Liver (tissue), 8 donors: ENCODE measurements at regions not wholly inside any gene's neighbourhood (a gene's known extent, or its start where the extent isn't known, plus 50 kb on each side); places are given as distances from the start of the nearest gene placed in this dataset.

ENCODE experiments used
- DNase-seq: peaks from one replicate; pipeline ENCODE4 v3.0.0-alpha.2; 2017; ENCODE audit warnings: low spot score
- H3K27ac ChIP-seq, 2 donors: one replicate each; pipeline ENCODE4 v1.7.0; 2013; ENCODE audit warnings: inconsistent platforms in 2 of 2, low read length in 2 of 2, control low read depth in 1 of 2, low read depth in 1 of 2, mild to moderate bottlenecking in 1 of 2
- H3K27me3 ChIP-seq, 4 donors: one replicate each; pipeline versions ENCODE4 v1.6.1 to v1.7.0; 2013; ENCODE audit warnings: low read length in 3 of 4, inconsistent platforms in 1 of 4, mild to moderate bottlenecking in 1 of 4, moderate library complexity in 1 of 4; ENCODE audit not compliant: control insufficient read depth in 4 of 4, insufficient read depth in 4 of 4
- H3K36me3 ChIP-seq, 4 donors: one replicate each; pipeline versions ENCODE4 v1.6.1 to v1.7.0; 2013; ENCODE audit warnings: low read length in 3 of 4, mild to moderate bottlenecking in 3 of 4, low read depth in 1 of 4, moderate library complexity in 1 of 4; ENCODE audit not compliant: control insufficient read depth in 4 of 4, insufficient read depth in 3 of 4
- H3K4me1 ChIP-seq, 4 donors: one replicate each; pipeline versions ENCODE4 v1.6.1 to v1.7.0; 2013; ENCODE audit warnings: low read length in 3 of 4, mild to moderate bottlenecking in 3 of 4, moderate library complexity in 1 of 4; ENCODE audit not compliant: control insufficient read depth in 4 of 4, insufficient read depth in 4 of 4
- H3K4me3 ChIP-seq, 3 donors: one replicate each; pipeline versions ENCODE4 v1.6.1 to v1.7.0; 2013; ENCODE audit warnings: low read length in 3 of 3, control low read depth in 1 of 3, low read depth in 1 of 3, mild to moderate bottlenecking in 1 of 3
- H3K9ac ChIP-seq, 2 donors: one replicate each; pipeline ENCODE4 v1.7.0; 2013; ENCODE audit warnings: low read length in 2 of 2, mild to moderate bottlenecking in 2 of 2, moderate library complexity in 2 of 2, control low read depth in 1 of 2, low read depth in 1 of 2
- H3K9me3 ChIP-seq, 4 donors: one replicate each; pipeline versions ENCODE4 v1.6.1 to v1.7.0; 2013; ENCODE audit warnings: low read length in 3 of 4; ENCODE audit not compliant: control insufficient read depth in 4 of 4
- EGR1 ChIP-seq, 2 donors: IDR thresholded peaks; 2 replicates each; pipeline ENCODE4 v1.6.1; 2016 to 2018; ENCODE audit warnings: antibody characterized with exemption in 2 of 2, low read depth in 2 of 2
- FOXA1 ChIP-seq: IDR thresholded peaks from 2 replicates; pipeline ENCODE4 v1.6.1; 2016; ENCODE audit warnings: antibody characterized with exemption
- FOXA2 ChIP-seq: IDR thresholded peaks from 2 replicates; pipeline ENCODE4 v1.6.1; 2016; ENCODE audit warnings: antibody characterized with exemption
- GABPA ChIP-seq, 2 donors: IDR thresholded peaks in 1 of 2; conservative IDR thresholded peaks in 1 of 2; 2 replicates each; pipeline ENCODE4 v1.6.1; 2016; ENCODE audit warnings: antibody characterized with exemption in 2 of 2, mild to moderate bottlenecking in 1 of 2, moderate library complexity in 1 of 2
- HNF4A ChIP-seq, 2 donors: conservative IDR thresholded peaks; 2 replicates each; pipeline ENCODE4 v1.6.1; 2016; ENCODE audit warnings: antibody characterized with exemption in 2 of 2, mild to moderate bottlenecking in 2 of 2
- HNF4G ChIP-seq: IDR thresholded peaks from 2 replicates; pipeline ENCODE4 v1.6.1; 2016; ENCODE audit warnings: antibody characterized with exemption
- JUND ChIP-seq, 2 donors: IDR thresholded peaks; 2 replicates each; pipeline ENCODE4 v1.6.1; 2016; ENCODE audit warnings: antibody characterized with exemption in 2 of 2
- NR2F2 ChIP-seq: IDR thresholded peaks from 2 replicates; pipeline ENCODE4 v1.6.1; 2016; ENCODE audit warnings: antibody characterized with exemption
- RXRA ChIP-seq, 2 donors: IDR thresholded peaks; 2 replicates each; pipeline ENCODE4 v1.6.1; 2017 to 2018; ENCODE audit warnings: antibody characterized with exemption in 2 of 2, mild to moderate bottlenecking in 1 of 2
- SP1 ChIP-seq: IDR thresholded peaks from 2 replicates; pipeline ENCODE4 v1.6.1; 2018; ENCODE audit warnings: antibody characterized with exemption, mild to moderate bottlenecking
- TAF1 ChIP-seq: conservative IDR thresholded peaks from 2 replicates; pipeline ENCODE4 v1.6.1; 2016; ENCODE audit warnings: antibody characterized with exemption, mild to moderate bottlenecking
- WGBS: extraction: QIAGEN DNeasy Blood & Tissue Kit; methylation state at CpG from one replicate; pipeline ENCODE4 v1.1.7; 2013; 5-methylcytosine and 5-hydroxymethylcytosine counted together
- TF ChIP-seq, protein P1 (sequence below): IDR thresholded peaks from 2 replicates; pipeline ENCODE4 v1.6.1; 2016; ENCODE audit warnings: antibody characterized with exemption
- TF ChIP-seq, protein P2 (sequence below): fragments of 150-350 bp; IDR thresholded peaks from 2 replicates; pipeline ENCODE4 v1.5.1; 2017; ENCODE audit warnings: improper control_type of control experiment, low read depth, low read length; ENCODE audit not compliant: missing input control
- TF ChIP-seq, protein P3 (sequence below): IDR thresholded peaks from 2 replicates; pipeline ENCODE4 v1.6.1; 2016; ENCODE audit warnings: antibody characterized with exemption, mild to moderate bottlenecking
- TF ChIP-seq, protein P4 (sequence below): IDR thresholded peaks from 2 replicates; pipeline ENCODE4 v1.6.1; 2016; ENCODE audit warnings: antibody characterized with exemption
- TF ChIP-seq, protein P5 (sequence below): IDR thresholded peaks from 2 replicates; pipeline ENCODE4 v1.6.1; 2016; ENCODE audit warnings: antibody characterized with exemption
- donor health status: healthy.
- donor health status: healthy.
- donor health status: healthy.
- donor health status: healthy.
- donor health status: healthy.

DNA sequence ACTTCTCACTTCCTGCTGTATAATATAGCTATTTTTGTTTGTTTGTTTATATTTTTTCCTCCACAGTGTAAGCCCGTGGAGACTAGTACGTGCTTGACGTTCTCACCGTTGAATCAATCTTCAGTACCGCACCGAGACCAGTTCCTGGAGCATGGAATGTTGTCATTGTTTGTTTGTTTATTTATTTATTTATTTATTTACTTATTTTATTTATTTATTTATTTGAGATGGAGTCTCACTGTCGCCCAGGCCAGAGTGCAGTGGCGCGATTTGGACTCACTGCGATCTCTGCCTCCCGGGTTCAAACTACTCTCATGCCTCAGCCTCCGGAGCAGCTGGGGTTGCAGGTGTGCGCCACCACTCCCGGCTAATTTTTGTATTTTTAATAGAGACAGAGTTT, 506.6 kb upstream of the TMEM132C start (continued):
- TF ChIP-seq, protein P1, sequence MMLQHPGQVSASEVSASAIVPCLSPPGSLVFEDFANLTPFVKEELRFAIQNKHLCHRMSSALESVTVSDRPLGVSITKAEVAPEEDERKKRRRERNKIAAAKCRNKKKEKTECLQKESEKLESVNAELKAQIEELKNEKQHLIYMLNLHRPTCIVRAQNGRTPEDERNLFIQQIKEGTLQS = no peak

DNA sequence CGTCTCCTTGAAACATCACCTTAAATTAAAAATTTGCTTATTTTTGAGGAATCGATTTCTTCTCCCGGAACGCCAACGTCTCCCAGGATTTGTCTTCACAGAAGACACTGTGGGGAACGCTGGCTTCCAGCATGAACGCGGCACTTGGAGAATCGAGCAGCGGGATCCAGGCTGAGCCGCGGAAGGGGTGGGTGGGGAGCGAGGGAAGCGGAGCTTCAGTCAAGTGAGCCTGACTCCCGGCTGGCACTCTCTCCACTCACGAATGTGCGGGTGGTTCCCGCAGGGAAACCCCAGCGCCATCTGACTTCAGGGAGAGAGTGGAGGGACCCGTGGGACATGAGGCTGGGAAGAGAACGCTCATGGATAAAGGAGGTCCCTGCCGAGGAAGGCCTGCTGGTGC, 506.0 kb upstream of the TMEM132C start:
- TF ChIP-seq FOXA2 (no peak), GABPA (IDR thresholded peaks at IDR 0.05 in 1 of 2, conservative IDR thresholded peaks at IDR 0.05 in 1 of 2) (no peak), HNF4G (no peak), RXRA (IDR thresholded peaks at IDR 0.05) (no peak), EGR1 (IDR thresholded peaks at IDR 0.05; ENCODE audit: low read depth in 2 of 2) (no peak), NR2F2 (no peak)
- TF ChIP-seq, protein P1 = no peak
- peaks cover 0 to 7% (median 5%) of the 10 kb centered on the region in 4 donors for H3K9me3 ChIP-seq
- no peaks in the 10 kb centered on the region for H3K27me3 ChIP-seq
- H3K36me3 ChIP-seq = no peaks in the 10 kb centered on the region
- no peak overlapping the region for H3K9ac ChIP-seq
- 93% methylated on average over 22 of the region's 22 CpGs for WGBS
- H3K4me3 ChIP-seq = no peak overlapping the region
- no peak for DNase-seq
- no peak overlapping the region for H3K27ac ChIP-seq
- no peaks in the 10 kb centered on the region for H3K4me1 ChIP-seq

DNA sequence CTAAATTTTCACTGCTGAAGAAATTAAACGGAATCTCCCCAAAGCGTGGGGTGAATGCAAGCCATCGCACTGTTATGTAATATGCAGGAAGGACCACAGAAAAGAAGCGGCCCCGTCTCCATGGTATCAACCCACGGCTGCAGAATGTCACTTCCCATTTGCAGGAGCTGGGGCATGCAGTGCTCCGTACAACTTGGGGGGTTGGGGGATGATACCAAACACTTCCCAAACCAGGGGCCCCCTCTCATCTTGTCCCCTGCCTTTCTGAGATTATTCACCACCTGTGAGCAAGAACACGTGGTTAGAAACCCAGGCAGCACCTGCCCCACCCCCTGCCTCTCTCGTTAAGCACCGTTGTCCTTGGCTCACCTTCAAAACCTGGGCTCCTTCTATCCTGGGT, 505.1 kb upstream of the TMEM132C start:
- Histone ChIP-seq H3K27me3 (no peaks in the 10 kb centered on the region), H3K9me3 (peaks cover 0 to 5% (median 5%) of the 10 kb centered on the region in 4 donors), H3K4me3 (no peak overlapping the region), H3K36me3 (no peaks in the 10 kb centered on the region), H3K4me1 (no peaks in the 10 kb centered on the region), H3K9ac (no peak overlapping the region), H3K27ac (no peak overlapping the region)
- DNase-seq = no peak
- no peak for TF ChIP-seq FOXA2
- TF ChIP-seq, protein P2, sequence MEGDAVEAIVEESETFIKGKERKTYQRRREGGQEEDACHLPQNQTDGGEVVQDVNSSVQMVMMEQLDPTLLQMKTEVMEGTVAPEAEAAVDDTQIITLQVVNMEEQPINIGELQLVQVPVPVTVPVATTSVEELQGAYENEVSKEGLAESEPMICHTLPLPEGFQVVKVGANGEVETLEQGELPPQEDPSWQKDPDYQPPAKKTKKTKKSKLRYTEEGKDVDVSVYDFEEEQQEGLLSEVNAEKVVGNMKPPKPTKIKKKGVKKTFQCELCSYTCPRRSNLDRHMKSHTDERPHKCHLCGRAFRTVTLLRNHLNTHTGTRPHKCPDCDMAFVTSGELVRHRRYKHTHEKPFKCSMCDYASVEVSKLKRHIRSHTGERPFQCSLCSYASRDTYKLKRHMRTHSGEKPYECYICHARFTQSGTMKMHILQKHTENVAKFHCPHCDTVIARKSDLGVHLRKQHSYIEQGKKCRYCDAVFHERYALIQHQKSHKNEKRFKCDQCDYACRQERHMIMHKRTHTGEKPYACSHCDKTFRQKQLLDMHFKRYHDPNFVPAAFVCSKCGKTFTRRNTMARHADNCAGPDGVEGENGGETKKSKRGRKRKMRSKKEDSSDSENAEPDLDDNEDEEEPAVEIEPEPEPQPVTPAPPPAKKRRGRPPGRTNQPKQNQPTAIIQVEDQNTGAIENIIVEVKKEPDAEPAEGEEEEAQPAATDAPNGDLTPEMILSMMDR = no peak
- no peak for TF ChIP-seq JUND (IDR thresholded peaks at IDR 0.05)
- no peak for TF ChIP-seq NR2F2
- TF ChIP-seq, protein P3, sequence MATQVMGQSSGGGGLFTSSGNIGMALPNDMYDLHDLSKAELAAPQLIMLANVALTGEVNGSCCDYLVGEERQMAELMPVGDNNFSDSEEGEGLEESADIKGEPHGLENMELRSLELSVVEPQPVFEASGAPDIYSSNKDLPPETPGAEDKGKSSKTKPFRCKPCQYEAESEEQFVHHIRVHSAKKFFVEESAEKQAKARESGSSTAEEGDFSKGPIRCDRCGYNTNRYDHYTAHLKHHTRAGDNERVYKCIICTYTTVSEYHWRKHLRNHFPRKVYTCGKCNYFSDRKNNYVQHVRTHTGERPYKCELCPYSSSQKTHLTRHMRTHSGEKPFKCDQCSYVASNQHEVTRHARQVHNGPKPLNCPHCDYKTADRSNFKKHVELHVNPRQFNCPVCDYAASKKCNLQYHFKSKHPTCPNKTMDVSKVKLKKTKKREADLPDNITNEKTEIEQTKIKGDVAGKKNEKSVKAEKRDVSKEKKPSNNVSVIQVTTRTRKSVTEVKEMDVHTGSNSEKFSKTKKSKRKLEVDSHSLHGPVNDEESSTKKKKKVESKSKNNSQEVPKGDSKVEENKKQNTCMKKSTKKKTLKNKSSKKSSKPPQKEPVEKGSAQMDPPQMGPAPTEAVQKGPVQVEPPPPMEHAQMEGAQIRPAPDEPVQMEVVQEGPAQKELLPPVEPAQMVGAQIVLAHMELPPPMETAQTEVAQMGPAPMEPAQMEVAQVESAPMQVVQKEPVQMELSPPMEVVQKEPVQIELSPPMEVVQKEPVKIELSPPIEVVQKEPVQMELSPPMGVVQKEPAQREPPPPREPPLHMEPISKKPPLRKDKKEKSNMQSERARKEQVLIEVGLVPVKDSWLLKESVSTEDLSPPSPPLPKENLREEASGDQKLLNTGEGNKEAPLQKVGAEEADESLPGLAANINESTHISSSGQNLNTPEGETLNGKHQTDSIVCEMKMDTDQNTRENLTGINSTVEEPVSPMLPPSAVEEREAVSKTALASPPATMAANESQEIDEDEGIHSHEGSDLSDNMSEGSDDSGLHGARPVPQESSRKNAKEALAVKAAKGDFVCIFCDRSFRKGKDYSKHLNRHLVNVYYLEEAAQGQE = no peak
- no peak for TF ChIP-seq HNF4A (conservative IDR thresholded peaks at IDR 0.05)
- TF ChIP-seq, protein P1 = no peak
- no peak for TF ChIP-seq GABPA (IDR thresholded peaks at IDR 0.05 in 1 of 2, conservative IDR thresholded peaks at IDR 0.05 in 1 of 2)
- no peak for TF ChIP-seq EGR1 (IDR thresholded peaks at IDR 0.05; ENCODE audit: low read depth in 2 of 2)
- TF ChIP-seq, protein P4, sequence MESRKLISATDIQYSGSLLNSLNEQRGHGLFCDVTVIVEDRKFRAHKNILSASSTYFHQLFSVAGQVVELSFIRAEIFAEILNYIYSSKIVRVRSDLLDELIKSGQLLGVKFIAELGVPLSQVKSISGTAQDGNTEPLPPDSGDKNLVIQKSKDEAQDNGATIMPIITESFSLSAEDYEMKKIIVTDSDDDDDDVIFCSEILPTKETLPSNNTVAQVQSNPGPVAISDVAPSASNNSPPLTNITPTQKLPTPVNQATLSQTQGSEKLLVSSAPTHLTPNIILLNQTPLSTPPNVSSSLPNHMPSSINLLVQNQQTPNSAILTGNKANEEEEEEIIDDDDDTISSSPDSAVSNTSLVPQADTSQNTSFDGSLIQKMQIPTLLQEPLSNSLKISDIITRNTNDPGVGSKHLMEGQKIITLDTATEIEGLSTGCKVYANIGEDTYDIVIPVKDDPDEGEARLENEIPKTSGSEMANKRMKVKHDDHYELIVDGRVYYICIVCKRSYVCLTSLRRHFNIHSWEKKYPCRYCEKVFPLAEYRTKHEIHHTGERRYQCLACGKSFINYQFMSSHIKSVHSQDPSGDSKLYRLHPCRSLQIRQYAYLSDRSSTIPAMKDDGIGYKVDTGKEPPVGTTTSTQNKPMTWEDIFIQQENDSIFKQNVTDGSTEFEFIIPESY = no peak
- TF ChIP-seq FOXA1 = no peak
- no peak for TF ChIP-seq HNF4G
- no peak for TF ChIP-seq TAF1
- no peak for TF ChIP-seq SP1
- no peak for TF ChIP-seq RXRA (IDR thresholded peaks at IDR 0.05)
- TF ChIP-seq, protein P5, sequence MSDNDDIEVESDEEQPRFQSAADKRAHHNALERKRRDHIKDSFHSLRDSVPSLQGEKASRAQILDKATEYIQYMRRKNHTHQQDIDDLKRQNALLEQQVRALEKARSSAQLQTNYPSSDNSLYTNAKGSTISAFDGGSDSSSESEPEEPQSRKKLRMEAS = no peak
- WGBS = 53% methylated on average over 10 of the region's 10 CpGs
